HG03095 (cell line): ENCODE measurements at regions not wholly inside any gene's neighbourhood (a gene's known extent, or its start where the extent isn't known, plus 50 kb on each side); places are given as distances from the start of the nearest gene placed in this dataset.

ENCODE experiments used
- ATAC-seq: cut with Tn5 transposase; IDR thresholded peaks from one replicate; pipeline ENCODE4 v1.9.1; 2021; ENCODE audit warnings: moderate library complexity; ENCODE audit not compliant: unreplicated experiment

GRCh38 chr1:184267747-184268146 is 119.1 kb upstream of the C1orf21 start:
- ATAC-seq: no peak

- ATAC-seq: no peak
Observed at GRCh38 chr1:184270556-184270955, 116.3 kb upstream of the C1orf21 start.

- no peak for ATAC-seq
Observed at GRCh38 chr1:184272175-184272866, 114.5 kb upstream of the C1orf21 start.

GRCh38 chr1:184276416-184276815 is 110.4 kb upstream of the C1orf21 start:
- ATAC-seq: no peak

- no peak for ATAC-seq
Observed at GRCh38 chr1:184279911-184280458, 106.8 kb upstream of the C1orf21 start.

GRCh38 chr1:184283999-184284398 is 102.8 kb upstream of the C1orf21 start:
- no peak for ATAC-seq

GRCh38 chr1:184284900-184285299 is 101.9 kb upstream of the C1orf21 start:
- ATAC-seq: no peak

- ATAC-seq: no peak
Observed at GRCh38 chr1:184285401-184286087, 101.3 kb upstream of the C1orf21 start.

- no peak for ATAC-seq
Observed at GRCh38 chr1:184287001-184287400, 99.8 kb upstream of the C1orf21 start.

- no peak for ATAC-seq
Observed at GRCh38 chr1:184289825-184290550, 96.8 kb upstream of the C1orf21 start.

- no peak for ATAC-seq
Observed at GRCh38 chr1:184291701-184292100, 95.1 kb upstream of the C1orf21 start.

- ATAC-seq: no peak
Observed at GRCh38 chr1:184292101-184292500, 94.7 kb upstream of the C1orf21 start.

- ATAC-seq: no peak
Observed at GRCh38 chr1:184294101-184294500, 92.7 kb upstream of the C1orf21 start.

- no peak for ATAC-seq
Observed at GRCh38 chr1:184296466-184297243, 90.2 kb upstream of the C1orf21 start.

- no peak for ATAC-seq
Observed at GRCh38 chr1:184297244-184297750, 89.5 kb upstream of the C1orf21 start.

GRCh38 chr1:184298440-184299405 is 88.1 kb upstream of the C1orf21 start:
- ATAC-seq: no peak

- ATAC-seq: no peak
Observed at GRCh38 chr1:184299406-184299790, 87.4 kb upstream of the C1orf21 start.

- no peak for ATAC-seq
Observed at GRCh38 chr1:184299796-184300195, 87.0 kb upstream of the C1orf21 start.

- ATAC-seq: no peak
Observed at GRCh38 chr1:184300446-184300845, 86.4 kb upstream of the C1orf21 start.

GRCh38 chr1:184301227-184301626 is 85.6 kb upstream of the C1orf21 start:
- no peak for ATAC-seq
